Sigmoid colon (tissue), 6 donors: ENCODE measurements at regions not wholly inside any gene's neighbourhood (a gene's known extent, or its start where the extent isn't known, plus 50 kb on each side); places are given as distances from the start of the nearest gene placed in this dataset.
"Not testable (repeated sequence)": the region's sequence is repeated elsewhere in the genome, so short reads cannot be mapped to it uniquely, and the experiment has no call there.

Experiments
- DNase-seq: peaks from one replicate; pipeline ENCODE4 v3.0.0-alpha.2; 2019
- H3K27ac ChIP-seq, 4 donors: fragments of 200-600 bp; sonication (generic); one replicate each; pipeline ENCODE4 v1.5.1; 2016 to 2019; ENCODE audit warnings: mild to moderate bottlenecking in 1 of 4
- H3K27me3 ChIP-seq, 3 donors: fragments of 200-600 bp; sonication (generic); one replicate each; pipeline ENCODE4 v1.5.1; 2019; ENCODE audit warnings: mild to moderate bottlenecking in 1 of 3
- H3K36me3 ChIP-seq, 4 donors: fragments of 200-600 bp; sonication (generic); one replicate each; pipeline ENCODE4 v1.5.1; 2016 to 2019
- H3K4me1 ChIP-seq, 4 donors: fragments of 200-600 bp; sonication (generic); one replicate each; pipeline ENCODE4 v1.5.1; 2017 to 2019
- H3K4me3 ChIP-seq, 4 donors: fragments of 200-600 bp; sonication (generic); one replicate each; pipeline ENCODE4 v1.5.1; 2017 to 2019; ENCODE audit warnings: mild to moderate bottlenecking in 2 of 4, moderate library complexity in 1 of 4
- H3K9me3 ChIP-seq, 4 donors: fragments of 200-600 bp in 3 of 4; sonication (generic) in 3 of 4; one replicate each; pipeline versions ENCODE4 v1.5.1 to v1.6.1; 2013 to 2019
- EP300 ChIP-seq, 4 donors: sonication (generic); formaldehyde crosslinking; IDR thresholded peaks; one replicate each; pipeline ENCODE4 v1.6.1; 2017; ENCODE audit warnings: antibody characterized with exemption in 4 of 4
- POLR2A ChIP-seq, 2 donors: fragments of 450-650 bp; IDR thresholded peaks; one replicate each; pipeline ENCODE4 v1.6.1; 2016; ENCODE audit warnings: antibody characterized with exemption in 2 of 2, mild to moderate bottlenecking in 2 of 2, moderate library complexity in 2 of 2
- POLR2AphosphoS5 ChIP-seq, 4 donors: sonication (generic); formaldehyde crosslinking; IDR thresholded peaks; one replicate each; pipeline ENCODE4 v1.6.1; 2017; ENCODE audit warnings: antibody characterized with exemption in 4 of 4
- WGBS, 2 donors: extraction: QIAGEN DNeasy Blood & Tissue Kit; methylation state at CpG; one replicate each; pipeline ENCODE4 v1.1.7; 2013; 5-methylcytosine and 5-hydroxymethylcytosine counted together
- intact Hi-C: fragments of 100-400 bp; cut with DNase I; formaldehyde crosslinking; loops from one replicate; pipeline ENCODE4 v1.15.1; 2023
- TF ChIP-seq, protein P1 (sequence below), 4 experiments: fragments of 450-650 bp in 3 of 4; fragments of 200-600 bp in 1 of 4; IDR thresholded peaks; one replicate each; pipeline ENCODE4 v1.5.1; 2016 to 2019; ENCODE audit warnings: antibody characterized with exemption in 4 of 4, mild to moderate bottlenecking in 3 of 4, moderate library complexity in 2 of 4
- donor health status: healthy with polysubstance abuse.
- donor health status: healthy.

DNA sequence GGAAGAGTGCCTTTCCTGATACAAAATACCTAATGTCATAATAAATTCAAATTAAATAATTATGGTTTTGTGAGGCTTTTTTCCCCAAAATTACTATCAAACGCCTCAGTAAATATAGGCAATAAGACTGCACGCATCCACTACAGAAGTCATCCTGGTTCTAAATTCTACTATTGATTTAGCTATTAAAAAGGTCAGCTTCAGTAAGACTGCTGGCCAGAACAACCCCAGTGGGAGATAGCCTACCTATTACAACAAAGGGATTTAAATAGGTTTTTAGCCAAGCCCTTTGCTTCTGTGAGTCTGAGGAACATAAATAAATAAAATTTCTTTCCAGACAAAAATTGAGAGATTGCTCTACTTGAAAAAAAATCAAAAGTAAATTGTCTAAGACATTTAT, 132.1 kb downstream of the PLPPR4 start:
- intact Hi-C loops, result no loop called here
- Histone ChIP-seq H3K4me1 (peaks cover 0 to 29% (median 11%) of the 10 kb centered on the region in 4 donors), H3K27me3 (no peaks in the 10 kb centered on the region), H3K4me3 (no peak overlapping the region), H3K27ac (no peak overlapping the region), H3K9me3 (no peaks in the 10 kb centered on the region), H3K36me3 (no peaks in the 10 kb centered on the region)
- TF ChIP-seq EP300 (IDR thresholded peaks at IDR 0.05) (no peak), POLR2AphosphoS5 (IDR thresholded peaks at IDR 0.05) (no peak), POLR2A (IDR thresholded peaks at IDR 0.05) (no peak)
- TF ChIP-seq, protein P1, sequence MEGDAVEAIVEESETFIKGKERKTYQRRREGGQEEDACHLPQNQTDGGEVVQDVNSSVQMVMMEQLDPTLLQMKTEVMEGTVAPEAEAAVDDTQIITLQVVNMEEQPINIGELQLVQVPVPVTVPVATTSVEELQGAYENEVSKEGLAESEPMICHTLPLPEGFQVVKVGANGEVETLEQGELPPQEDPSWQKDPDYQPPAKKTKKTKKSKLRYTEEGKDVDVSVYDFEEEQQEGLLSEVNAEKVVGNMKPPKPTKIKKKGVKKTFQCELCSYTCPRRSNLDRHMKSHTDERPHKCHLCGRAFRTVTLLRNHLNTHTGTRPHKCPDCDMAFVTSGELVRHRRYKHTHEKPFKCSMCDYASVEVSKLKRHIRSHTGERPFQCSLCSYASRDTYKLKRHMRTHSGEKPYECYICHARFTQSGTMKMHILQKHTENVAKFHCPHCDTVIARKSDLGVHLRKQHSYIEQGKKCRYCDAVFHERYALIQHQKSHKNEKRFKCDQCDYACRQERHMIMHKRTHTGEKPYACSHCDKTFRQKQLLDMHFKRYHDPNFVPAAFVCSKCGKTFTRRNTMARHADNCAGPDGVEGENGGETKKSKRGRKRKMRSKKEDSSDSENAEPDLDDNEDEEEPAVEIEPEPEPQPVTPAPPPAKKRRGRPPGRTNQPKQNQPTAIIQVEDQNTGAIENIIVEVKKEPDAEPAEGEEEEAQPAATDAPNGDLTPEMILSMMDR (IDR thresholded peaks at IDR 0.05), result no peak
- DNase-seq, result no peak
- 71 to 93% methylated on average over 2 of the region's 2 CpGs for WGBS, 2 donors

DNA sequence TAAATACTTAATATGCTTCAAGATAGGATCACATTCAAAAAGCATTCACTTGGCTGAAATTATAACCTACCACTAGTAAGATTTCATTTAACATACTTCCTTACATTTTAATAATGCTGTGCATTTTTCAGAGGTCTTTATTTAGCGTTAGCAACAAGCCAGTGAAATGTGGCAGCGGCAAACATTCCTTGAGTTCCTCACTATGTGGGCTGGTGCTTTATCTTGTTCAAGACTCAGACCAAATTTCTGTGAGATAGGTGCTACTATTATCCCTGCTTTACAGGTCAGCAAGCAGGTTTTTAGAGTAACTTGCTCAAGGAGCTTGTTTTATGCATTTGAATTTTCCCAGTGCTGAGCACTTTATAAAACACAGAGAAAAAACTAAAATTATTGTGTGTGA, 132.7 kb downstream of the PLPPR4 start:
- Histone ChIP-seq H3K4me3 (no peak overlapping the region), H3K27ac (no peak overlapping the region), H3K36me3 (no peaks in the 10 kb centered on the region), H3K27me3 (no peaks in the 10 kb centered on the region), H3K9me3 (no peaks in the 10 kb centered on the region), H3K4me1 (peaks cover 0 to 29% (median 11%) of the 10 kb centered on the region in 4 donors)
- WGBS, 2 donors, result 44 to 65% methylated on average over 2 of the region's 2 CpGs
- TF ChIP-seq, protein P1 (IDR thresholded peaks at IDR 0.05), result no peak
- TF ChIP-seq POLR2A (IDR thresholded peaks at IDR 0.05), result no peak
- no peak for TF ChIP-seq POLR2AphosphoS5 (IDR thresholded peaks at IDR 0.05)
- TF ChIP-seq EP300 (IDR thresholded peaks at IDR 0.05), result no peak
- intact Hi-C loops, result no loop called here
- DNase-seq, result no peak

DNA sequence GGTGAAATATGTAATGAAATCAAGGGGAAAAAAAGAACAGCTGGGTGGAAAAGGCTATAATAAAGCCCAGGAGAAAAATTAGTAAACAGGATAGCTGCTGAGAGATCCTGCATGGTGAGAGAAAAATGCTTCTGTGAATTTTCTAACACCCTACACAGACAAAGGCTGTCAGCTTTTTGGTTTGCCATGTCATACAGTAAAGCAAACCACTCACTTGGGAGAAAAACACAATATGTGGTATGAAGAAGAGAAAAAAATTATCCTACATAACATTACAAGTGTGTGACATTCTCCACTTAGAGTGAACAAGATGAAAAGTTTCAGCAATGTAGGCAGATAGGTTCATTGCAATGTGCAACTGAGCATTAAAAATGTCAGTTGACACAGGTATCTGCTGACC, 133.6 kb downstream of the PLPPR4 start:
- Histone ChIP-seq H3K4me3 (no peak overlapping the region), H3K4me1 (peaks cover 0 to 29% (median 11%) of the 10 kb centered on the region in 4 donors), H3K36me3 (no peaks in the 10 kb centered on the region), H3K9me3 (no peaks in the 10 kb centered on the region), H3K27ac (no peak overlapping the region), H3K27me3 (no peaks in the 10 kb centered on the region)
- TF ChIP-seq POLR2AphosphoS5 (IDR thresholded peaks at IDR 0.05), result no peak
- TF ChIP-seq, protein P1 (IDR thresholded peaks at IDR 0.05), result no peak
- intact Hi-C loops, result no loop called here
- DNase-seq, result no peak

DNA sequence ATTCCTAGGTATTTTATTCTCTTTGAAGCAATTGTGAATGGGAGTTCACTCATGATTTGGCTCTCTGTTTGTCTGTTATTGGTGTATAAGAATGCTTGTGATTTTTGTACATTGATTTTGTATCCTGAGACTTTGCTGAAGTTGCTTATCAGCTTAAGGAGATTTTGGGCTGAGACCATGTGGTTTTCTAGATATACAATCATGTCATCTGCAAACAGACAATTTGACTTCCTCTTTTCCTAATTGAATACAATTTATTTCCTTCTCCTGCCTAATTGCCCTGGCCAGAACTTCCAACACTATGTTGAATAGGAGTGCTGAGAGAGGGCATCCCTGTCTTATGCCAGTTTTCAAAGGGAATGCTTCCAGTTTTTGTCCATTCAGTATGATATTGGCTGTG, 137.3 kb downstream of the PLPPR4 start:
- H3K27ac ChIP-seq, intact Hi-C loops, DNase-seq, H3K4me3 ChIP-seq, H3K27me3 ChIP-seq, H3K9me3 ChIP-seq, H3K36me3 ChIP-seq: not testable (repeated sequence)
- peaks cover 0 to 25% (median 11%) of the 10 kb centered on the region in 4 donors for H3K4me1 ChIP-seq

DNA sequence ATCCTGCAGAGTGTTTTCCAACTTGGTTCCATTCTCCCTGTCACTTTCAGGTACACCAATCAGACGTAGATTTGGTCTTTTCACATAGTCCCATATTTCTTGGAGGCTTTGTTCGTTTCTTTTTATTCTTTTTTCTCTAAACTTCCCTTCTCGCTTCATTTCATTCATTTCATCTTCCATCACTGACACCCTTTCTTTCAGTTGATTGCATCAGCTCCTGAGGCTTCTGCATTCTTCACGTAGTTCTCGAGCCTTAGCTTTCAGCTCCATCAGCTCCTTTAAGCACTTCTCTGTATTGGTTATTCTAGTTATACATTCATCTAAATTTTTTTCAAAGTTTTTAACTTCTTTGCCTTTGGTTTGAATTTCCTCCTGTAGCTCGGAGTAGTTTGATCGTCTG, 140.1 kb downstream of the PLPPR4 start:
- DNase-seq, intact Hi-C loops, H3K4me1 ChIP-seq, H3K4me3 ChIP-seq, H3K27me3 ChIP-seq, H3K36me3 ChIP-seq, H3K27ac ChIP-seq, H3K9me3 ChIP-seq: not testable (repeated sequence)
- 93 to 94% methylated on average over 6 of the region's 7 CpGs for WGBS, 2 donors

DNA sequence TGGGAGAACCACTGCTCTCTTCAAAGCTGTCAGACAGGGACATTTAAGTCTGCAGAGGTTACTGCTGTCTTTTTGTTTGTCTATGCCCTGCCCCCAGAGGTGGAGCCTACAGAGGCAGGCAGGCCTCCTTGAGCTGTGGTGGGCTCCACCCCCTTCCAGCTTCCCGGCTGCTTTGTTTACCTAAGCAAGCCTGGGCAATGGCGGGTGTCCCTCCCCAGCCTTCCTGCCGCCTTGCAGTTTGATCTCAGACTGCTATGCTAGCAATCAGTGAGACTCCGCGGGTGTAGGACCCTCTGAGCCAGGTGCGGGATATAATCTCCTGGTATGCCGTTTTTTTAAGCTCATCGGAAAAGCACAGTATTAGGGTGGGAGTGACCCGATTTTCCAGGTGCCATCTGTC, 141.0 kb downstream of the PLPPR4 start:
- H3K9me3 ChIP-seq, DNase-seq, H3K4me3 ChIP-seq, H3K4me1 ChIP-seq, H3K27ac ChIP-seq, intact Hi-C loops, H3K27me3 ChIP-seq, H3K36me3 ChIP-seq: not testable (repeated sequence)
- WGBS, 2 donors, result 79 to 89% methylated on average over 9 of the region's 9 CpGs
